NAMALWA (cell line): ENCODE measurements at regions not wholly inside any gene's neighbourhood (a gene's known extent, or its start where the extent isn't known, plus 50 kb on each side); places are given as distances from the start of the nearest gene placed in this dataset.

ENCODE experiments used
- DNase-seq: peaks from one replicate; pipeline ENCODE4 v3.0.0-alpha.2; 2015; ENCODE audit warnings: low spot score

- no peak for DNase-seq
Observed at GRCh38 chr3:72372161-72372560, 476.1 kb downstream of the SHQ1 start.

- DNase-seq: no peak
Observed at GRCh38 chr3:72371431-72371830, 476.8 kb downstream of the SHQ1 start.

GRCh38 chr3:72370947-72371346 is 477.3 kb downstream of the SHQ1 start:
- DNase-seq: no peak

- no peak for DNase-seq
Observed at GRCh38 chr3:72369681-72370080, 478.6 kb downstream of the SHQ1 start.

GRCh38 chr3:72368331-72368975 is 479.8 kb downstream of the SHQ1 start:
- DNase-seq: no peak

GRCh38 chr3:72361990-72362389 is 486.3 kb downstream of the SHQ1 start:
- no peak for DNase-seq

- DNase-seq: no peak
Observed at GRCh38 chr3:72359743-72360142, 488.5 kb downstream of the SHQ1 start.

- DNase-seq: no peak
Observed at GRCh38 chr3:72355168-72355567, 493.1 kb downstream of the SHQ1 start.

GRCh38 chr3:72354486-72354885 is 493.8 kb downstream of the SHQ1 start:
- DNase-seq: no peak

GRCh38 chr3:72353236-72354128 is 494.8 kb downstream of the SHQ1 start:
- no peak for DNase-seq

GRCh38 chr3:72352176-72352575 is 496.1 kb downstream of the SHQ1 start:
- DNase-seq: no peak

GRCh38 chr3:72351536-72351935 is 496.7 kb downstream of the SHQ1 start:
- DNase-seq: no peak

- no peak for DNase-seq
Observed at GRCh38 chr3:72350761-72351505, 497.3 kb downstream of the SHQ1 start.

GRCh38 chr3:72348357-72348756 is 499.9 kb downstream of the SHQ1 start:
- DNase-seq: no peak

GRCh38 chr3:72347819-72348319 is 500.4 kb downstream of the SHQ1 start:
- DNase-seq: no peak

- no peak for DNase-seq
Observed at GRCh38 chr3:72346526-72346926, 501.7 kb downstream of the SHQ1 start.

GRCh38 chr3:72345980-72346379 is 502.3 kb downstream of the SHQ1 start:
- DNase-seq: no peak

- no peak for DNase-seq
Observed at GRCh38 chr3:72345237-72345878, 502.9 kb downstream of the SHQ1 start.

- no peak for DNase-seq
Observed at GRCh38 chr3:72344647-72345046, 503.6 kb downstream of the SHQ1 start.

- no peak for DNase-seq
Observed at GRCh38 chr3:72344236-72344635, 504.0 kb downstream of the SHQ1 start.

- no peak for DNase-seq
Observed at GRCh38 chr3:72343078-72343477, 505.2 kb downstream of the SHQ1 start.

- no peak for DNase-seq
Observed at GRCh38 chr3:72342450-72342849, 505.8 kb downstream of the SHQ1 start.
